B cell (primary cell): ENCODE measurements at regions not wholly inside any gene's neighbourhood (a gene's known extent, or its start where the extent isn't known, plus 50 kb on each side); places are given as distances from the start of the nearest gene placed in this dataset.

Experiments used
- ATAC-seq: fragments of 200-7000 bp; cut with Tn5 transposase; one replicate; pipeline ENCODE4 v1.10.0; 2021; ENCODE audit warnings: low read depth, mild to moderate bottlenecking, moderate number of reproducible peaks, moderate library complexity
- CTCF ChIA-PET: fragments of 350-600 bp; sonication (Branson Sonifier 250); formaldehyde crosslinking; loops from one replicate; lab custom pipeline; 2021; ENCODE audit warnings: antibody characterized with exemption, inconsistent platforms; lab: Charles Lee
- POLR2A ChIA-PET: fragments of 350-600 bp; sonication (Branson Sonifier 250); formaldehyde crosslinking; loops from one replicate; lab custom pipeline; 2021; ENCODE audit warnings: antibody characterized with exemption; lab: Charles Lee
- DNase-seq: peaks from one replicate; pipeline ENCODE4 v3.0.0; 2013
- H2AFZ ChIP-seq: 2 replicates; pipeline ENCODE4 v1.6.1; 2012; ENCODE audit warnings: mild to moderate bottlenecking, low read depth, low read length; ENCODE audit not compliant: insufficient read depth, poor library complexity, severe bottlenecking
- H3K27ac ChIP-seq, 2 donors: 1 replicate in 1 of 2; 2 replicates in 1 of 2; pipeline ENCODE4 v1.5.1; 2012 to 2013; ENCODE audit warnings: low read length in 2 of 2, mild to moderate bottlenecking in 2 of 2, moderate library complexity in 1 of 2
- H3K27me3 ChIP-seq, 4 experiments: fragments of 200-600 bp in 1 of 4; sonication (generic) in 1 of 4; replicated peaks in 1 of 4; 1 replicate in 2 of 4; 2 replicates in 2 of 4; pipeline versions ENCODE4 v1.6.1 to v1.7.0; 2013 to 2016; ENCODE audit warnings: low read length in 3 of 4, mild to moderate bottlenecking in 2 of 4, mixed read lengths in 1 of 4, moderate library complexity in 1 of 4; ENCODE audit not compliant: insufficient read depth in 4 of 4, control insufficient read depth in 3 of 4; ENCODE audit errors: control extremely low read depth in 1 of 4
- H3K36me3 ChIP-seq, 2 experiments: replicated peaks in 1 of 2; 1 replicate in 1 of 2; 2 replicates in 1 of 2; pipeline versions ENCODE4 v1.6.1 to v1.7.1; 2013; ENCODE audit warnings: low read length in 1 of 2; ENCODE audit not compliant: insufficient read depth in 2 of 2, control insufficient read depth in 1 of 2; ENCODE audit errors: control extremely low read depth in 1 of 2, extremely low read depth in 1 of 2
- H3K4me1 ChIP-seq, 2 donors: fragments of 200-600 bp in 1 of 2; sonication (generic) in 1 of 2; 1 replicate in 1 of 2; 2 replicates in 1 of 2; pipeline versions ENCODE4 v1.5.1 to v1.6.1; 2013 to 2017; ENCODE audit warnings: low read length in 2 of 2; ENCODE audit not compliant: control insufficient read depth in 2 of 2, insufficient read depth in 2 of 2
- H3K4me2 ChIP-seq: replicated peaks from 2 replicates; pipeline ENCODE3; 2012; ENCODE audit warnings: mild to moderate bottlenecking, low read depth, low read length; ENCODE audit not compliant: poor library complexity, severe bottlenecking
- H3K4me3 ChIP-seq, 5 experiments: fragments of 200-600 bp in 1 of 5; sonication (generic) in 1 of 5; 1 replicate in 3 of 5; 2 replicates in 2 of 5; pipeline versions ENCODE4 v1.5.1 to v1.7.0; 2011 to 2016; ENCODE audit warnings: low read length in 4 of 5, mild to moderate bottlenecking in 4 of 5, low read depth in 2 of 5, control low read depth in 1 of 5, moderate library complexity in 1 of 5; ENCODE audit not compliant: insufficient read depth in 1 of 5; ENCODE audit errors: control extremely low read depth in 1 of 5, extremely low read depth in 1 of 5
- H3K79me2 ChIP-seq: fragments of 200-600 bp; sonication (generic); one replicate; pipeline ENCODE4 v1.6.0; 2016; ENCODE audit warnings: low read length; ENCODE audit not compliant: control insufficient read depth, insufficient read depth
- H3K9ac ChIP-seq: fragments of 200-600 bp; sonication (generic); 2 replicates; pipeline ENCODE4 v1.6.1; 2017; ENCODE audit warnings: mild to moderate bottlenecking, low read length, moderate library complexity
- H3K9me3 ChIP-seq, 3 donors: one replicate each; pipeline versions ENCODE4 v1.6.1 to v1.7.1; 2013; ENCODE audit warnings: low read length in 2 of 3; ENCODE audit not compliant: control insufficient read depth in 2 of 3, insufficient read depth in 1 of 3; ENCODE audit errors: control extremely low read depth in 1 of 3
- H4K20me1 ChIP-seq: 2 replicates; pipeline ENCODE4 v1.6.0; 2012; ENCODE audit warnings: mild to moderate bottlenecking, low read length; ENCODE audit not compliant: insufficient read depth, control insufficient read depth, poor library complexity, severe bottlenecking
- H3K27ac Mint-ChIP-seq: one replicate; pipeline ENCODE4 v1.8.0; 2021; ENCODE audit warnings: mixed read lengths
- H3K27me3 Mint-ChIP-seq: one replicate; pipeline ENCODE4 v1.8.0; 2021; ENCODE audit warnings: mixed read lengths
- H3K4me1 Mint-ChIP-seq: one replicate; pipeline ENCODE4 v1.8.0; 2021; ENCODE audit warnings: mixed read lengths
- H3K4me3 Mint-ChIP-seq: one replicate; pipeline ENCODE4 v1.8.0; 2021; ENCODE audit warnings: mixed read lengths
- H3K9me3 Mint-ChIP-seq: one replicate; pipeline ENCODE4 v1.8.0; 2022; ENCODE audit warnings: mixed read lengths; ENCODE audit not compliant: insufficient read depth
- EZH2 ChIP-seq: IDR thresholded peaks from 2 replicates; pipeline ENCODE4 v1.6.1; 2012; ENCODE audit warnings: borderline replicate concordance, low read depth, mild to moderate bottlenecking, moderate library complexity, low read length; ENCODE audit not compliant: insufficient read depth, poor library complexity, severe bottlenecking
- WGBS: methylation state at CpG from one replicate; pipeline ENCODE4 v1.1.5; 2013; ENCODE audit warnings: missing lambda C conversion rate; ENCODE audit not compliant: insufficient coverage; 5-methylcytosine and 5-hydroxymethylcytosine counted together
- intact Hi-C: fragments of 100-400 bp; cut with micrococcal nuclease; formaldehyde crosslinking; loops from one replicate; pipeline ENCODE4 v1.10.0; 2022
- TF ChIP-seq, protein P1 (sequence below): fragments of 200-600 bp; IDR thresholded peaks from one replicate; pipeline ENCODE4 v1.8.0; 2022; ENCODE audit warnings: antibody characterized with exemption, mild to moderate bottlenecking

- no peak for TF ChIP-seq EZH2
- TF ChIP-seq, protein P1, sequence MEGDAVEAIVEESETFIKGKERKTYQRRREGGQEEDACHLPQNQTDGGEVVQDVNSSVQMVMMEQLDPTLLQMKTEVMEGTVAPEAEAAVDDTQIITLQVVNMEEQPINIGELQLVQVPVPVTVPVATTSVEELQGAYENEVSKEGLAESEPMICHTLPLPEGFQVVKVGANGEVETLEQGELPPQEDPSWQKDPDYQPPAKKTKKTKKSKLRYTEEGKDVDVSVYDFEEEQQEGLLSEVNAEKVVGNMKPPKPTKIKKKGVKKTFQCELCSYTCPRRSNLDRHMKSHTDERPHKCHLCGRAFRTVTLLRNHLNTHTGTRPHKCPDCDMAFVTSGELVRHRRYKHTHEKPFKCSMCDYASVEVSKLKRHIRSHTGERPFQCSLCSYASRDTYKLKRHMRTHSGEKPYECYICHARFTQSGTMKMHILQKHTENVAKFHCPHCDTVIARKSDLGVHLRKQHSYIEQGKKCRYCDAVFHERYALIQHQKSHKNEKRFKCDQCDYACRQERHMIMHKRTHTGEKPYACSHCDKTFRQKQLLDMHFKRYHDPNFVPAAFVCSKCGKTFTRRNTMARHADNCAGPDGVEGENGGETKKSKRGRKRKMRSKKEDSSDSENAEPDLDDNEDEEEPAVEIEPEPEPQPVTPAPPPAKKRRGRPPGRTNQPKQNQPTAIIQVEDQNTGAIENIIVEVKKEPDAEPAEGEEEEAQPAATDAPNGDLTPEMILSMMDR, result no peak
- Mint-ChIP-seq H3K27ac (no peak overlapping the region), H3K9me3 (no peaks in the 10 kb centered on the region), H3K4me1 (no peaks in the 10 kb centered on the region), H3K27me3 (no peaks in the 10 kb centered on the region), H3K4me3 (no peak overlapping the region)
- H3K79me2 ChIP-seq, result no peaks in the 10 kb centered on the region
- ATAC-seq (no peak), DNase-seq (no peak)
- no peak overlapping the region for H3K4me2 ChIP-seq
- intact Hi-C loops, result no loop called here
- CTCF ChIA-PET, result no interaction called here
- no peaks in the 10 kb centered on the region for H4K20me1 ChIP-seq
- no peak overlapping the region for H2AFZ ChIP-seq
- WGBS, result 92% methylated on average over 2 of the region's 3 CpGs
- H3K9me3 ChIP-seq, result no peaks in the 10 kb centered on the region
- H3K4me1 ChIP-seq, result no peaks in the 10 kb centered on the region
- no peak overlapping the region for H3K27ac ChIP-seq
- no peaks in the 10 kb centered on the region for H3K36me3 ChIP-seq
- H3K27me3 ChIP-seq, result no peaks in the 10 kb centered on the region
- H3K4me3 ChIP-seq, result no peak overlapping the region
- H3K9ac ChIP-seq, result no peak overlapping the region
- POLR2A ChIA-PET, result no interaction called here
Measured at GRCh38 chr18:41396211-41396610, 558.8 kb upstream of the PIK3C3 start.

DNA sequence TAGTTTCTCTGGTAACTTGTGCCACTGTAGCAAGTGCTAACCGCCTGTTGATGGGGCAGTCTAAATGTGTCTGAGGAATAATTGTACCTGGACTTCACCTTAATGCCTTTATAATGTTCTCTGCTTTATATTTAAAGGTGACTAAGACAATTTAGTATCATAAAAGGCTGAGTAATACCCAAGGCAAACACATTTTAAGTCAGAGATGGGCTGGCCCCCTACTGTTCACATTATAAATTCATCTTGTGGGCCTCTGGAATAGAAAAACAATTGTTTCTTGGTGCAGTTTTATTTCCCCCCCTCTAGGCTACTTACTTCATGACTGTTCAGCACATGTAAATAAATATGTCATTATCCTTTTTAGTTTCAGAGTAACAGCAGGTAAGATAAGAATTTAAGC, 559.3 kb upstream of the PIK3C3 start:
- Histone ChIP-seq H2AFZ (no peak overlapping the region), H3K4me1 (no peaks in the 10 kb centered on the region), H3K27ac (no peak overlapping the region), H4K20me1 (no peaks in the 10 kb centered on the region), H3K4me3 (no peak overlapping the region), H3K9me3 (no peaks in the 10 kb centered on the region), H3K9ac (no peak overlapping the region), H3K4me2 (no peak overlapping the region), H3K27me3 (no peaks in the 10 kb centered on the region), H3K36me3 (no peaks in the 10 kb centered on the region), H3K79me2 (no peaks in the 10 kb centered on the region)
- TF ChIP-seq, protein P1, result no peak
- TF ChIP-seq EZH2, result no peak
- H3K4me3 Mint-ChIP-seq, result no peak overlapping the region
- ChIA-PET POLR2A (no interaction called here), CTCF (no interaction called here)
- ATAC-seq (no peak), DNase-seq (no peak)
- H3K27ac Mint-ChIP-seq, result no peak overlapping the region
- no peaks in the 10 kb centered on the region for H3K9me3 Mint-ChIP-seq
- no peaks in the 10 kb centered on the region for H3K4me1 Mint-ChIP-seq
- intact Hi-C loops, result no loop called here
- no CpG with 5 or more reads among the region's 1 CpG for WGBS
- no peaks in the 10 kb centered on the region for H3K27me3 Mint-ChIP-seq
